ENCODE measurements at regions not wholly inside any gene's neighbourhood (a gene's known extent, or its start where the extent isn't known, plus 50 kb on each side); places are given as distances from the start of the nearest gene placed in this dataset.

DNA sequence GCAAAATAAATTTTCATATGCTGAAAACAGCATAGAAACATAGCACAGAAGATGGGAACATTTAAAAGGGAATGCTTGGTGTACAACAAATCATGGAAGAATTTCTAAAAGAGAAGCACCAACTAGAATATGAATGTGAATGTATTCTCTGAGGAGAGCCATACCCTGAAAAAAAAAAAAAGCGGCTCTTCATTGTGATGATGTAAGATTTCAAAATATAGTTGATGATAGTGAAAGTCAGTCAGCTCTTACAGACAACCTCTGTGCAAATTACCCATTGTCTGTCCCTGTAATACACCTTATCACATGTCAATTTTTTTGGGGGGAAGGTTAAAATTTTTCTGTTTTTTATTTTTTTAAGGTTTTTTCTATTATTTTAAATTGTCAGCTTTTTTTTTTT lies 58.6 kb upstream of the PTCHD4 start:
- no peaks in the 10 kb centered on the region for H3K36me3 ChIP-seq
- no peak for DNase-seq
- TF ChIP-seq CTCF (IDR thresholded peaks at IDR 0.05): no peak
- H3K9me3 ChIP-seq: no peaks in the 10 kb centered on the region
- no peak overlapping the region for H3K27ac ChIP-seq
- H3K4me3 ChIP-seq: no peak overlapping the region
- H3K27me3 ChIP-seq: no peaks in the 10 kb centered on the region
- no peaks in the 10 kb centered on the region for H3K4me1 ChIP-seq
- intact Hi-C loops (cut with DNase I; ENCODE audit: low total_unique reads): no loop called here
